Esophagus muscularis mucosa (tissue), 4 donors: ENCODE measurements at regions not wholly inside any gene's neighbourhood (a gene's known extent, or its start where the extent isn't known, plus 50 kb on each side); places are given as distances from the start of the nearest gene placed in this dataset.

Source experiments
- DNase-seq: peaks from one replicate; pipeline ENCODE4 v3.0.0-alpha.2; 2017; ENCODE audit errors: extremely low spot score
- H3K27ac ChIP-seq, 4 donors: fragments of 200-600 bp; sonication (generic); replicated peaks in 1 of 4; 1 replicate in 3 of 4; 2 replicates in 1 of 4; pipeline ENCODE4 v1.5.1; 2016 to 2019; ENCODE audit warnings: mild to moderate bottlenecking in 1 of 4
- H3K27me3 ChIP-seq, 4 donors: fragments of 200-600 bp; sonication (generic); one replicate each; pipeline versions ENCODE4 v1.5.1 to v1.6.0; 2016 to 2019
- H3K36me3 ChIP-seq, 4 donors: fragments of 200-600 bp; sonication (generic); one replicate each; pipeline ENCODE4 v1.5.1; 2016 to 2019
- H3K4me1 ChIP-seq, 4 donors: fragments of 200-600 bp; sonication (generic); one replicate each; pipeline ENCODE4 v1.5.1; 2016 to 2019
- H3K4me3 ChIP-seq, 4 donors: fragments of 200-600 bp; sonication (generic); 1 replicate in 2 of 4; 2 replicates in 2 of 4; pipeline ENCODE4 v1.5.1; 2016 to 2019; ENCODE audit warnings: mild to moderate bottlenecking in 4 of 4, moderate library complexity in 1 of 4
- H3K9me3 ChIP-seq, 4 donors: fragments of 200-600 bp; sonication (generic); 1 replicate in 3 of 4; 2 replicates in 1 of 4; pipeline ENCODE4 v1.5.1; 2016 to 2019
- CTCF ChIP-seq, 3 experiments: fragments of 200-600 bp in 2 of 3; fragments of 450-650 bp in 1 of 3; sonication (generic) in 2 of 3; IDR thresholded peaks; one replicate each; pipeline ENCODE4 v1.5.1; 2017 to 2019; ENCODE audit warnings: antibody characterized with exemption in 3 of 3, mild to moderate bottlenecking in 2 of 3, moderate library complexity in 1 of 3
- EP300 ChIP-seq: sonication (generic); formaldehyde crosslinking; IDR thresholded peaks from one replicate; pipeline ENCODE4 v1.6.1; 2017; ENCODE audit warnings: antibody characterized with exemption
- POLR2A ChIP-seq: fragments of 450-650 bp; IDR thresholded peaks from one replicate; pipeline ENCODE4 v1.6.1; 2017; ENCODE audit warnings: antibody characterized with exemption, moderate library complexity, mild to moderate bottlenecking, low read depth
- POLR2AphosphoS5 ChIP-seq, 2 donors: sonication (generic); formaldehyde crosslinking; IDR thresholded peaks; one replicate each; pipeline ENCODE4 v1.6.1; 2017; ENCODE audit warnings: antibody characterized with exemption in 2 of 2
- WGBS: methylation state at CpG from one replicate; pipeline ENCODE4 v1.1.5; 2018; 5-methylcytosine and 5-hydroxymethylcytosine counted together
- intact Hi-C: fragments of 100-400 bp; cut with DNase I; formaldehyde crosslinking; loops from one replicate; pipeline ENCODE4 v1.15.1; 2023

GRCh38 chr2:22403748-22404147, 981.2 kb upstream of the KLHL29 start:
- H3K4me3 ChIP-seq: no peak overlapping the region
- no peaks in the 10 kb centered on the region for H3K9me3 ChIP-seq
- H3K36me3 ChIP-seq: no peaks in the 10 kb centered on the region
- no peak for TF ChIP-seq EP300
- TF ChIP-seq POLR2A: no peak
- intact Hi-C loops: no loop called here
- H3K27ac ChIP-seq: no peak overlapping the region
- no peaks in the 10 kb centered on the region for H3K4me1 ChIP-seq
- 90% methylated on average over 1 of the region's 1 CpG for WGBS
- no peak for DNase-seq
- no peaks in the 10 kb centered on the region for H3K27me3 ChIP-seq

- intact Hi-C loops: no loop called here
Observed at GRCh38 chr2:22406625-22407024, 978.4 kb upstream of the KLHL29 start.

GRCh38 chr2:22420076-22420475, 964.9 kb upstream of the KLHL29 start:
- Histone ChIP-seq H3K9me3 (peaks cover 0 to 16% (median 3%) of the 10 kb centered on the region in 4 donors), H3K4me3 (no peak overlapping the region), H3K36me3 (no peaks in the 10 kb centered on the region), H3K4me1 (no peaks in the 10 kb centered on the region), H3K27me3 (no peaks in the 10 kb centered on the region), H3K27ac (no peak overlapping the region)
- TF ChIP-seq EP300 (no peak), POLR2A (no peak), POLR2AphosphoS5 (IDR thresholded peaks at IDR 0.05) (no peak), CTCF (IDR thresholded peaks at IDR 0.05) (no peak)
- intact Hi-C loops: no loop called here
- DNase-seq: no peak

More at GRCh38 chr2:22406625-22407024, 978.4 kb upstream of the KLHL29 start:
- WGBS: 90% methylated on average over 2 of the region's 2 CpGs
- no peaks in the 10 kb centered on the region for H3K27me3 ChIP-seq
- no peak overlapping the region for H3K4me3 ChIP-seq
- H3K27ac ChIP-seq: no peak overlapping the region
- no peaks in the 10 kb centered on the region for H3K4me1 ChIP-seq
- H3K9me3 ChIP-seq: no peaks in the 10 kb centered on the region
- H3K36me3 ChIP-seq: no peaks in the 10 kb centered on the region
- TF ChIP-seq CTCF (IDR thresholded peaks at IDR 0.05) (no peak), POLR2A (no peak), POLR2AphosphoS5 (IDR thresholded peaks at IDR 0.05) (no peak), EP300 (no peak)
- DNase-seq: no peak

- Histone ChIP-seq H3K27me3 (no peaks in the 10 kb centered on the region), H3K27ac (no peak overlapping the region), H3K4me1 (no peaks in the 10 kb centered on the region), H3K36me3 (no peaks in the 10 kb centered on the region), H3K9me3 (no peaks in the 10 kb centered on the region), H3K4me3 (no peak overlapping the region)
- no peak for TF ChIP-seq EP300
- TF ChIP-seq POLR2AphosphoS5 (IDR thresholded peaks at IDR 0.05): no peak
- no peak for TF ChIP-seq POLR2A
- no peak for TF ChIP-seq CTCF (IDR thresholded peaks at IDR 0.05)
- 42% methylated on average over 1 of the region's 1 CpG for WGBS
- intact Hi-C loops: no loop called here
- DNase-seq: no peak
Observed at GRCh38 chr2:22442051-22442450, 942.9 kb upstream of the KLHL29 start.

GRCh38 chr2:22444281-22444680, 940.7 kb upstream of the KLHL29 start:
- Histone ChIP-seq H3K9me3 (no peaks in the 10 kb centered on the region), H3K27me3 (no peaks in the 10 kb centered on the region), H3K27ac (no peak overlapping the region), H3K4me1 (no peaks in the 10 kb centered on the region), H3K4me3 (no peak overlapping the region), H3K36me3 (no peaks in the 10 kb centered on the region)
- 67% methylated on average over 1 of the region's 1 CpG for WGBS
- DNase-seq: no peak
- no peak for TF ChIP-seq POLR2A
- TF ChIP-seq EP300: no peak
- no peak for TF ChIP-seq CTCF (IDR thresholded peaks at IDR 0.05)
- no peak for TF ChIP-seq POLR2AphosphoS5 (IDR thresholded peaks at IDR 0.05)
- intact Hi-C loops: no loop called here
